ENCODE measurements at regions not wholly inside any gene's neighbourhood (a gene's known extent, or its start where the extent isn't known, plus 50 kb on each side); places are given as distances from the start of the nearest gene placed in this dataset.

DNA sequence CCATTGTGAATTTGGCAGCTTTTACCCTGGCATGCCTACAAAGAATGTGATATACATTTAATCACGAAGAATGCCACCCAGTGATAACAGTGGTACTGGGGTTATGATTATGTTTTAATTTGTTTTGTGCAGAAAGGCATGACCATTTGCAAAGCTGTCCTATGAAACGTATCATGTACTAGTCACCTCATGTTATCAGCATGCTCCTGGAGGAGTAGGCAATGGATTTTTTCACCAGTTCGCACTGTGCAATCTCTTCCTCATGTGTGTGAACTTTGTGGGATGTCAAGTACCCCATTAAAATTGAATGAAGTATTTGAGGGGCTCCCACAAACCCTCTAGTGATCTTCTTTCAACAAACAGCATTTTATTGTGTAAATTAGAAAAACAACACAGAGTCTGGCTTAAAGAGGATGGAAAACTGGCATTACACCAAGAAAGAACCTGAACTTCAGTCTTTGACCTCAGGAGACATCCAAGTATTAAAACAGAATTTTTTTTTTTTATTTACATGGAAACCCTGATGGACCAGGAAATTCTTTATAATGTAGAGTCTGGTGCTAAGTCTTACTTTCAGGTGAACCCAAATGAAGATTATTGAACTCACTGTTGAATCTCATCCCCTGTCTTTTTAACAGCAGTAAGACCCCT, 200.6 kb upstream of the PGRMC2 start:
- no peak for DNase-seq (ENCODE audit: low read depth in 3 of 3)

DNA sequence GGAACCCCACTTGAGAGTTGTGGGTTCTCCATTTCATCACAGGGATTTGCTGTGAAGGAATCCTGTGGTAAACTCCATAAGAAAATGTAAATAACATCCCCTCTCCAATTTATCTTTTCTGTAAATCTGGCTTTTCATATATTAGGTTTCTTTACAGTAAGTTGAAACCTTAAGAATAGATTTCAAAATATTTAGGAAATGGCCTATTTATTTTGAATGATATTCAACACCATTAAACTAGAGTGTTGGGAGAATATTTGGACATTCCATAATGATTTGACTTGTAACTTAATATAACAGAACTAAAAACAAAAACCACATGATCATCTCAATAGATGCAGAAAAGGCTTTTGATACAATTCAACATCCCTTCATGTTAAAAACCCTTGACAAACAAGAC, 197.3 kb upstream of the PGRMC2 start:
- no peak for DNase-seq (ENCODE audit: low read depth in 3 of 3)

DNA sequence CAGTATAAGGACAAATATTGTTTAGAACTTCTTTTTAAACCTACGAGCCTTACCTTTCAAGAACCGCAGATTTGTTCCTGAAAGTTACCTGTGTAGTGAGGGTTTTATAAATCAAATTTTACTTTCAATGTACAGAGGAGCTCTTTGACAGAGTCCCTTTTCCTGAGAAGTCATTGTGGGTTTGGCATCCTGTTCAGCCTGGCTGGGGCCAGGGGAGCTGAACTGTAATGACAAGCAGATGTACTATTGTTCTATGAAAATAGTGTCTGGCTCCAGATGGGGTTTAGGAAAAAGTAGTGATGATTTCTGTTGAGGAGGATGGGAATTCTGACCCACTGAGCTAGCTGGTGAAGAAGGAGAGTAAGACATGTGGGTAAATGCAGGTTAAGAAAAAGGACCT, 196.2 kb upstream of the PGRMC2 start:
- no peak for DNase-seq (ENCODE audit: low read depth in 3 of 3)

DNA sequence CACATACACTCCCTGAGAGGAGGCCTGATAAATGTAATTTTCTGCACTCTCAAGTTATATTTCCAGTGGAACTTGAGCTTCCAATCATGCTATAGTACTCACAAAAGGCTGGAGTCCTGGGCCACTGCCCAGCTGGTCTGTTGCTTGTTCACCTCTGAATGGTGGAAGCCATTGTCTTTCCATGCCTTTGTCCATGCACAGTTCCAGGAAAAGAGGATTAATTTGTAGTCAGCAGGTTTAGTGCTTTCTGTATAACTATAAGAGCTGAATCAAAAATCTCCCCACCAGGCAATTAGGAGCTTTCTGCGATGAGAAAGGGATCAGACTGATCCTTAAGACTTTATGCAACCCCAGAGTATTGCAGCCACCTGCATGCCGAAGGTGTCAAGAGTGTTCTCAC, 195.4 kb upstream of the PGRMC2 start:
- DNase-seq (ENCODE audit: low read depth in 3 of 3): no peak

DNA sequence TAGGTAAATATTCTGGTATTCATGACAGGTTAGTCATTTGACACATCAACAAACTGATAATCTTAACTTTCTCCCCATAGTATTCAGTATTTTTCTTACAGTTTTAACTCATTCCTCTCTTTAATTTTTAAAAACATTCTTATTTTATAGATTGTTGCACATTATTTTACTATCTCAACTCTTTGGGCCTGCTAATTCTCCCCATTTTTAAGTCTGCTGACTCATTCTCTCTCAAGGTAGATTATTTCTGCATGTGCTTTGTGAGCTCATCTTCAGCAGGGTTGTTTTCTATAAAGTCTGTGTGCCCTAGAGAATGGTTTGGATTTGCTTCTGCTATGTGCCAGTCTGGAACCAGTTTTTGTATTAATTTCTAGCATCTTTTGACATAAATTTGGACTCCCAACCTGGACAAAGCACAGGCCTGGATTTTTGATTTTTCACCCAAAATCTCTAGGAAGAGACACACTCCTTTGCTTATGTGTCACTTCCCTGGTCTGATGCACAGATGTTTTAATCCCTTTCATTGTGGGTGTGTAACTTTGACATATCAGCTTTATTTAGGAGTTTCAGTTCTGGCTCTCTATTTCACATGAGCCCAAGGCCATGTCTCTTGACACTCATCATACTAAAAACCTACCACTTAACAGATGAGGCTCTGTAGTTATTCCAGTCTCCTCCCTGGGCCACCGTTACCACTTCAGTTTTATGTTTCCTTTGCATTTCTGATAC, 194.3 kb upstream of the PGRMC2 start:
- DNase-seq (ENCODE audit: low read depth in 3 of 3): no peak

DNA sequence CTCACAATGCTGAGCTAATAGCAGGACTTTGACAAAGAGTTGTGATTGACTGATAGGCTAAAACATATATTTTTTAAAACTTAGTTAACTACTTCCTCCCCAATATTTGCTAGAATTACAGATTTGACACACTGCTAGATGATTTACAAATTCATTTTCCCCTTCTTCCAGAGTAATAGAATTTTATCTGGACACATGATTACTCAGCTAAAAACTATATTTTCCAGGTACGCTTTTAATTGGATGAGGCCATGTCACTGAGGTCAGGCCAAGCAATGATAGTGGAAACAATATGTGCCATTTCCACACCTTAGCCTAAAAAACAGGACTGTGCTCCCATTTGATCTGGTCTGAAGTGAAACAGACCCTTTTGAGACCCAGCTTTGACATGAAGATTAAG, 193.3 kb upstream of the PGRMC2 start:
- DNase-seq (ENCODE audit: low read depth in 3 of 3): no peak

DNA sequence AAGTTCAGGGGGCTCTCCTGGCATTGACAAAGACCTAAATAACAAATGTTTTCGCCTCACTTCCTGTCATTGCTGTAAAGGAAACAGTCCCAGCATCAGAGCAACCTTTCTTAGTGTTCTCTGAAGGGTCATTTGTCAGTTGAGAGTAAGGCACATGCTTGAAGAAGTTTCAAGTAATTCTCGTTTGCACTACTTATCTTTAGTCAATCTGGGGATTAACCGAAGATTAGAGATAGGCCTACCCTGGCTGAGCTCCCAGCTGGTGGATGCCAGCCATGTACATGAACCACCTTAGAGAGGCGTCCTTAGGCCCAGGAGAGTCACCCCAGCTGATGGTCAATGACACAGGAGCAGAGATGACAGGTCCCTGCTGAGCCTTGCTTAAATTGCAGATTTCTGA, 189.9 kb upstream of the PGRMC2 start:
- DNase-seq (ENCODE audit: low read depth in 3 of 3): no peak

DNA sequence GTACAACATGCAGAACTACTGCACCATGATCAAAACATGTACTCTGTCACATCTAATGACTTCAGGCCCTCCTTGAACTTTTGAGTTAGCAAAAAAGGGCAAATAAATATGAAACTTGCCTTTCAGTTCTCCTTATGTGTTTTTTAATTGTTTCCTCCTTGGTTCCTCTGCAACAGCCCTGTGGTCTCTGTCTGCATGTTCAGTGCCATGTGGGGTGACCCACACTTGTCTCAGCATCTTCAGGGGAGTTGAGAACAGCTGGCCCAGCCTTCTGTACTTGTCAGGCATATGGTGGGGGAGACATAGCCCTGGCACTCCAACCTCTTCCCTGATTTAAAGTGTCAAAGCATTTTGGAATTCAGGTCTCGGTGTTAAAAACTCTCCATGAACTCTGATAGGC, 188.0 kb upstream of the PGRMC2 start:
- DNase-seq (ENCODE audit: low read depth in 3 of 3): no peak

DNA sequence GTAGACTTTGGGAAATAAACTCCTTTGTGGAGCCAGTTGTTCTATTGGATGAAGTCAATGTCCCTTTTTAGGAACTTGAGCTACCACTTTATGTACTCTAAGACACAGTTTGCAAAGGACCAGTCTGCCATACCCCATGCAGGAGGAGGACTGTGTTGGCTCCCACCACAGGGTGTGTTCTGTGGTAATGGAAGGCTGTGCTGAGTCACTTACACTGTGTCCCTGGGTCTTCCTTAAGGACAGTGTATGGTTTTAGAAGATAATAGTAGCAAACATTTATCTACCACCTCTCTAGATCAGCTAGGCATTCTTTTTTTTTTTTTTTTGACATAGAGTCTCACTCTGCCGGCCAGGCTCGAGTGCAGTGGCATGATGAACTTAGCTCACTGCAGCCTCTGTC, 184.0 kb upstream of the PGRMC2 start:
- no peak for DNase-seq (ENCODE audit: low read depth in 3 of 3)

DNA sequence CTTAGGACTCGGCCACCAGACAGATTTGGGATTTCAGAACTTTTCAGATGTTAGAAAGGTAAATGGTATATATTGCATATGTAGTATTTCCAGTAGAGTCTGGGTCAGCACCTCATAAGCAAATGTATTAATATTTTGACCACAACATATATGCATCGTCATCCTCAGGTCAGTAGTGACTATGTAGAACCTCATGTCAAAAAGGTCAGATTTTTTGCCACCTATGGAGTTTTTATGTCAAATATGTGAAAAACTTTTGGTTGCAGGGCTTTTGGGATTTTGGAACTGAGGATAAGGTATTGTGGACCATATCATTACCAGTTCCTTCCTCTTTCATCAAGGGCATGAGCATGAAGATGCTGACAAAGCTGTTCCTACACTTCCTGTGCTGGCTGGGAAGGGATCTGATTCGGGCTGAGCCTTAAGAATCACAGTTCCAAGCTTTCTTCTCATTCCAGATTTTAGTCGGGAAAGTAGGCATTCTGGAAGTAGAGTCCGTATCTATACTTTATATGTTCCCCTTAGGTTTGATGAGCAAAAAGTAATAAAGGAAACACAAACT, 183.0 kb upstream of the PGRMC2 start:
- DNase-seq (ENCODE audit: low read depth in 3 of 3): no peak

DNA sequence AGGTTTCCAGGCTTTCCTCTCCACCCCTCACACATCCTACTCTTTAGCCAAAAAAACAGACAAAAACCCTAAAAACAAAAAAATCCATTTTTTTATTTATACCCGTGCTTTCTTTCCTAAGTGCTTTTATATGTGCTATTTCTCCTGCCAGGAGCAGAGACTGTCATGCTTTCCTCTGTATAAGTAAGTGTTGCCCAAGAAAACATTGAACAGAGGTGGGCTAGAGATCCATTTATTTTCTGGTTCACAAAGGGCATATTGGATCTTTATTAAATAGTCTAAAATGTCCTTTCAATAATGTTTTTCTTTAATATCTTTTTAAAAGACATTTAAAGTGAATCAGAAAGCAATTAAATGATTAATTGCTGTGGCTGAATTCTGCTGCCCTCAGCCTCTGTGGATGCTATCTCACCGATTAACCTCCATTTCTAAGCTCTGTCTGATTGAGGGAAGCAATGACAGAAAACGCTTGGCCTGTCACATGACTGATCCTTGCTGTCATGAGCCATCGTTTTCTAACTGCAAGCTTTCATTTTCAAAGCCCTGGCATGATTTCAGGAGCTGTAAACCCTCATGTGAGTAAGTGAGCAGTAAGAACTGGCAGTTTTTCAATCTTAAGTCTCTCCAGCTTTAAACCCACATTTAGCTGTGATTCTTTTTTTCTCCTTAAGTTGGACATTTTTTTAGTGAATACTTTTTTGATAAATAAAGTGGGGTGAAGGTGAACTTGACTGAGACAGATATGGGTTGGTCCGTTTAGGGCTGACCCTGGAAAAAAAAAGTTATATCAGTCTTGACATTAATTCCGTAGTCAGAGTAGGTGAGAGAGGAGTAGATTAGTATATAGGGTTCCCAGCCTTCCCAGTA, 180.7 kb upstream of the PGRMC2 start:
- no peak for DNase-seq (ENCODE audit: low read depth in 3 of 3)

DNA sequence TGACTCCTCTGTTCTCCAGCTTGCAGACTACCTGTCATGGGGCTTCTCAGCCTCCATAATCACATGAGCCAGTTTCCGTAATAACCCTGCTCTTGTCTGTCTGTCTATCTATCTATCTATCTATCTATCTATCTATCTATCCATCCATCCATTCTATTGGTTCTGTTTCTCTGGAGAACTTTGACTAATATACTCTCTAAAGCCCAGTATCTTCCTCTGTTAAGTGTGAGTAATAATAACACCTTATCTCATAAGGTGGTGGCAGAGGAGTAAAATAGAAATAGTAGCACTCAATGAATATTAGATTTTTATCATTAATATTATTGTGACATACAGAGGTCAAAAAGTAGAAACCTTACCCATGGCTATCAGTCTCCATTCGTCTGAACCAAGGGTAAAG, 177.9 kb upstream of the PGRMC2 start:
- no peak for DNase-seq (ENCODE audit: low read depth in 3 of 3)

DNA sequence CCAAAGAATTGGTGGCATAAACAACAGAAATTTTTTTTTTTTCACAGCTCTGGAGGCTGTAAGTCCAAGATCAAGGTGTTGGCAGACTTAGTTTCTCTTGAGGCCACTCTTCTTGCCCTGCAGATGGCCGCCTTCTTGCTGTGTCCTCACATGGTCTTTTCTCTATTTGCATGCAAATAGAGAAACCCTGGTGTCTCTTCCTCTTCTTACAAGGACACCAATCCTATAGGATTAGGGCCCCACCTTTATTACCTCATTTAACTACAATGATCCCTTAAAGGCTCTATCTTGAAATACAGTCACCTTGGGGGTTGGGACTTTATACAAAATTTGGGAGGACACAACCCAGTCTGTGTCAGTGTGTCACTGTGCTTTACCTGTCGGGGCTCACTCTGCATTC, 175.4 kb upstream of the PGRMC2 start:
- no peak for DNase-seq (ENCODE audit: low read depth in 3 of 3)

DNA sequence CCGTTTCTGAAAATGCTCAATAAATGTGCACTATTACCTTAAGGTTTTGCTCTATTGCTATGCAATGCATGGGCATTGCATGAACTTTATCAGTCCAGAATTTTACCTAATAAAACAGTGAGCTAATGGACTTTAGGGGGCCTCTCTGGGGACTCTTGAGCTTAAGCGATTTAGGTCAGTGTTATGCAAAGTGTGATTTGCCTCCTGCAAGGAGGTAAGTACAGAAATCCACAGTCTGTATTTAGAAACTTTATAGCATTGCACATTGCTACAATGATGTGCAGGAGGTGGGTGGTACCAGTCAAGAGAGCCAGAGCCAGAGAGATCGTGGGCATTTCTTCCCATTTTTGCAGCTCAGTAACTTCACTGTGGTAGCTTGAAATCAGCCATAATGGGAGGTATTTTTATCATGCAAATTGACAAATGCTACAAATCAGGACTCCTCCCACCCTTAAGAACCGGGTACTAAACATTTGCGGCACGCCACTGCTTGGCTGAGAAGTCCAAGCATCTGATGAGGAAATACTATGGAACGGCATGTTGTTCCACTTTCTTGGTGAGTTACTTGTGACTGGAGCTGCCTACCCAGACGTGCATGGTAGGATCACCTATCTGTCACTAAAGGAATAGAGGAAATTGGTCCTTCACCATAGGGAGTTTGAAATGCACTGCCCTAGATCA, 174.6 kb upstream of the PGRMC2 start:
- no peak for DNase-seq (ENCODE audit: low read depth in 3 of 3)

DNA sequence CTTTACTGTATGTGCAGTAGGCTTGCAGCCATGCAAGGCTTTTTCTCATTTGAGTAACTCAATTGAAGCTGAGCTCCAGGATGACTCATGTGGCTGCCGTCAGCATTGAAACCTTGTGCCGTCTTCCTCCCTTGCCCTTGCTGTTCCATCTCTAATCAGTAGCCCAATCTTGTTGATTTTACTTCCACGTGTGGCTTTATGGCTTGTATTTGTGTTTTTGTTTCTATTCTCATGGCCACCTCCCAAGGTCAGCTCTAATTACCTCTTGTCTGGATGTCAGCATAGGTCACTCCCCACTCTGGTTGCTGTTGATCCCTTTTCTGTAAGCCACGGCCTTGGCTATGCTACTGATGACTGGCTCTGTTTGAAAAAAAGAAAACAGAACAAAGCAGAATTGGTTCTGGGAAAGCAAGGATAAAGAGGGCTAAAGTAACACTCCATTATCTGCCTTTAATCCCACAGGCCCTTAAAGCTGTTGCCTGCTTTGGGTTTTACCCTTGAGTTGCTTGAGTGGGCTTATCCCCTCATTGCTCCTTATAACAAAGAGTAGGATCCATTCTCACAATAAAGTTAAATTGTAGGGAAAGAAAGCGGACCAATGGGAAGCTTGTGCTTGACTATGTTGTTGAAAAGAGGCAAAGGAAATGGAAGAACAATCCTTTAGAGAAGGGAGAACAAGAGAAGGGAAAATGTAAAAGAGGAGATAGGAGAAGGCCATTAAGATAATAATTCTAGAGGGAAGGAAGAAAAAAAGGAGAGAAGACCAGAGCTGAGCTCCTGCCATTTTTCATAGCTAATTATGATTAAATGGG, 173.9 kb upstream of the PGRMC2 start:
- no peak for DNase-seq (ENCODE audit: low read depth in 3 of 3)

DNA sequence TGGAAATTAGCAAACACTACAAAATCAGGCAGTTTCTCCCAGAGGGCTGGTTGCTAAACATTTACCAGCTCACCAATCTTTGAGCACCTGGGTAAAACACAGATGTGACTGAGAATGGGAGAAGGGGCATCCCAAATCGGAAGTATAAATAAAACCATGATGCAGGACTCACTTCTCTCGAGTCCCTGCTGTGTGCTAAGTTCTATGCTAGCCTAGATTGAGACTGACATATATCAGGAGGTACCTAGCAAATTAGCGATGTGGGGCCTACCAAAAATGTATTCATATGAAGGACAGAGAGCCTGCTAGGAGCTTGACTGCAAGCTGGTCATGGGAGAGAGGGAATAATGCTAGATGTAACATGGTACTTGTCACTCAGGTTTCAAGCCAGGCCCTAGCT, 171.9 kb upstream of the PGRMC2 start:
- DNase-seq (ENCODE audit: low read depth in 3 of 3): no peak

DNA sequence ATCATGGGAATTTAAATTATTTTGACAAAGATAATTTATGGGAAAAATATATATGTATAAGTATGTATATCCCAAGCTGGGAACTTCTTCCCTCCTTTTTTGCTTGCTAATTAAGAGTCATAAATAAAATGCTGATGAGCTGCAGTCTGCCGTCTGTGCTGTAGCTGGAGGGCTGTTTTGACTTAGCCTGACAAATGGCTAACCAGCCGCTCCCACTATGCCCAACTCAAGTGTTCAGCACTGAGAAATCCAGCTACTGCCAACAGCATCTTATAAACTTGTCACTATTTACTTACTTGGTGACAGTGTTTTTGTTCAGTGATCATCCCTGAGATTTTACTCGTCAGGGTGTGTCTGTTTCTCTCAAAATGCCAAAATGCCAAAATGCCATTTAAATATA, 171.2 kb upstream of the PGRMC2 start:
- no peak for DNase-seq (ENCODE audit: low read depth in 3 of 3)

DNA sequence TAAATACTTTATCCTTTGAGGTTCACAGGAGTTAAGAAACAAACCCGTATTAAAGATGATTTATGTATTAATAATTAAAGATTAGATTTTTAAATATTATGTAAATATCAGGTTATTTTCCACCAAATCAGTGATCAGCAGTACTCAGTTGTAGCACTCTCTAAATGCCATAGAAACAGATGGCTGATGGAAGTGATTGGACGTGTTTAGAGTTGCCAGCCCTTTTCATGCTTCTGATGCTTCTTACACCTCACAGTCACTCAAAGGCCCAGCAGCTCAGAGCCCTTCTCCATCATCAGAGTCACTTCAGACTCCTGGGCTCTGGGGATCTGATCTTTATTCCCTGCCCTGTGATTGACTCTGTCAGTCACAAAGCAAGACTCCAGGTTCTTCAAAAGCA, 170.1 kb upstream of the PGRMC2 start:
- DNase-seq (ENCODE audit: low read depth in 3 of 3): no peak

DNA sequence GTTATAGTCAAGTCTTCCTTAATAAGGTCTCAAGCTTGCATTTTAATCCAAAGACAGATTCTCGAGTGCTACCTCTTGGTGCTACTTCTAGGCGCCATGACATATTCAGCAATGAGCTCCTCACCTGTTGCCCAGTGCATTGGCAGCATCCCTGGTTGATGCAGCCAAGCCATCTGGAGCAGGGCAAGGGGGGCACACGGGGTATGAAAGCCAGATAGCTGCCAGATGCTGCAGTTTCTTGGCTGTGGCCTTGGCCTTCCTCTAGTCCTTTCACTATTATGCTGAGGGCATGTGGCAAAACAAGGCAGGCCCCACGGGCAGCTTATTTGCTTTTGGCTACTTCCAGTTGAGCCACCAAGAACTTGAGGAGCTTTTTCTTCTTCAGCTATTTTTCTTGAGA, 168.6 kb upstream of the PGRMC2 start:
- DNase-seq (ENCODE audit: low read depth in 3 of 3): no peak

DNA sequence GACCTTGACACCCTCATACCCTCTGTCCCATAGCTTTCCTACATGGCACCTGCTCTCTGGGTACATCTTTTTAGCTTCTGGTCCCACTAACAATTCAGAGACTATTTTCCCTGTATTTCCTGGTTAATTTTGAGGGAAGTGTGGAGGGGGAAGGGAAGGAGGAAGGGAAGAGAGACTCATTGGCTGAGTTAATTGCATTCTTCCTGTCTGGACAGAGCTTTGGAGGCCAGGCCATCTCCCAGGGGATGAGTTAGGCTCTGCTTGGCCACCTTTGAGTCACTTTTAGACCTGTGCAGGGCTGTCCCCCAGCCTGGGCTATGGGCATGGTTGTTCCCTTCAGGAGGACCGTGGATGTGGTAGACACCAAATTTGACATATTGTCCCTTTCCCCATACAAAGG, 167.9 kb upstream of the PGRMC2 start:
- no peak for DNase-seq (ENCODE audit: low read depth in 3 of 3)

DNA sequence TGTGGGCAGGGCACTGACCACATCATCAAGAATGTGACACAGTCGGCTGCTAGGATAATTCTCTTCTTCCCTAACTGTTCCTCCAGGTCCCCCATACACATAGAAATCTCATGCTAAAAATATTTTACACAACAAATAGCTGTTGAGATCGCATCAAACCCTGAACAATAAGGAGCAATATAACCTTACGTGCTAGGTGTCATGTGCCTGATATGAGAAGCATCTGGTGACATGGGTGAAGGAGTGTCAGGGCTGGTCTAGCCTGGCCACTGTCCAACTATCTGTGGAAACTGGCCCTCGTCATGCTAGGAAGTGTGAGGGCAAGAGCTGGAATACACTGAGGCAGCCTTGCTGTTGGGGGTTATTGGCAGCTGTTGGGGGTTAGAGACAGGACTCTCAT, 167.3 kb upstream of the PGRMC2 start:
- no peak for DNase-seq (ENCODE audit: low read depth in 3 of 3)
